Nucleus accumbens (tissue), 56 donors: ENCODE measurements at regions not wholly inside any gene's neighbourhood (a gene's known extent, or its start where the extent isn't known, plus 50 kb on each side); places are given as distances from the start of the nearest gene placed in this dataset.

Experiments used
- DNase-seq, 56 donors: peaks; one replicate each; lab custom pipeline; 2025; lab: John Stamatoyannopoulos, UW

DNA sequence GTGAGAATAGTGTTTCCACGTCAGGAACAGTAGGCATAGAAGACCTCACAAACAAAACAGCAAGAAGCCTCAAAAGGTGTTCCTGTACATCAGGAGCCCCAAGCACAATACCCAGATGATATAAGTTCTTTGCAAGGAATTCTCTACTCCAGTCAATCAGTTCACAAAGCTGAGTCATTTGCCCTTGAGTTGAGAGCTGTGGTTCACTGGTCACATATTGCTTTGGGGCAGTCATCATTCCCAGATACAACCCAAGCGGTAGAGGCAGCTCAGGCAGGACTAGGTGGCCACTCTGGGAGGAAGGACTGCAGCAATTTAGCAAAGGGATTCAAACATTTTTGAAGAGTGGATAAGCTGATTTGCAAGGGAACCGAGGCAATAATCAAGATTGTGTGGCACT lies 551.5 kb upstream of the ZFP42 start:
- no peak for DNase-seq

DNA sequence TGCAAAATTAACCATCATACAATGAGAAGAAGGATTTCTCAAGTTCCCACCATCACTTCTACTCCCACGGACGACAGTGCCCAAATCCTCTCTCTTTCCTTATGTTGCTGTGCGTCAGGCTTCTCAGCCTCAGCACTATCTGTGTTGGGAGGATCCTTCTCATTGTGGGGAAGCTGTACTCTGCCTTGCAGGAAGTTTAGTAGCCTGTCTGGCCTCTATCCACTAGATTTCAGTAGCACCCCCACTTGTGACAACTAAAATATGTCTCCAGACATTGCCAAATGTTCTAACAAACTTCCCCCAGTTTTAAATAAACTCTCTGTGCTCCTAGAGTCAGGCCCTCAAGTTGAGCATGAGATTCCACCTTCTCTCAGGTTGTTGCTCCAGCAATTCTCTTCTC lies 545.9 kb upstream of the ZFP42 start:
- no peak for DNase-seq

DNA sequence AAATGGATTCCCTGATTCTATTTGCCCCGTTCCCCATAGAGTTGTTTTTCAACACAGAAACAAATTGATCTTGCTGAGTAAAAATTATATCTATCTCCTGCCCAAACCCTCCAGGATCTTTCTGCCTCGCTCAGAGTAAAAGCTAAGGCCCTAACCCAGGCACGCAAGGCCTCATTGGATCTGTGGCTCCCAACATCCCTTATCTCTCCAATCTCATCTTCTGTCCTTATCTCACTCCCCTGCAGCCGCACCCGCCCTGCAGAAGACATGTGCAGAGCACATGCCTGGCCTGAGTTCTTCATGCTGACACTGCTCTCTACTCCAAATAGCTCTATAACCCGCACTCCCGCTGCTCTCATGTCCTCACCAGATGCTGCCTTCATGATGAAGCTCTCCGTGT lies 543.8 kb upstream of the ZFP42 start:
- no peak for DNase-seq

DNA sequence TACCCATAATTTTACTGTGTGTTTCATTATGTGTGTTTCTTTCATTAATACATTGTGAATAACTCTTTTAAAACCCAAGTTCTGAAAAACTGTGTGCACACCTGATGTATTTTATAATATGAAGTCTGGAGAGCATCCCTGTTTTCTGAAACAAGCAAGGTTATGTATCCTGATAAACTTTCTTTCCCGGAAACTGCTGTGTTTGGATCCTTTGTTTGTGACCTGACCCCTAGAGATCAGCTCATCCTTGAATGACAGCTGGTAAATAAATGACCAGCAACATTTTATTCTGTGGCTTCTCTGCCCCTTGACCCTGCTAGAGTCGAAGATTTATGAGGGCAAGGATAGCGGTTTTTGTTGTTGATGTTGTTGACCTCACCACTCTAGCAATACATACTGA lies 535.6 kb upstream of the ZFP42 start:
- DNase-seq = no peak

DNA sequence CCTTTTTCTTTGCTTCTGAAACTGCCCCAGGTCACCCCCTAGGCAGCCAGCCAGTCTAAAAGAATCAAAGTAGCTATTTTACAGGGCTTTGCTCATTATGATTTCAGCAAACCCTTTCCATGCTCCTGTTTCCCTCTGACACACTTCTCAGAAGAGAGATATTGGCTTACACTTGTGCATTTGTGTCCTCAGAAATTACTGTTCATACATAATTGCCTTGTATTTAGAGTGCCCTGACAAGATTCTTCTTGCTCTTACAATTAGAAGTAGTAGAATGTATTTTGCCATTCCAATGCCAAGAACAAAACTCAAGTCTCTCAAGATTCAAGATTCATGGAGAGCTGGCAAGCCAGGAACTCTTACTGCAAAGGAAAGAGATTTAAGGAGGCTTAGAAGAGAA lies 531.0 kb upstream of the ZFP42 start:
- no peak for DNase-seq

DNA sequence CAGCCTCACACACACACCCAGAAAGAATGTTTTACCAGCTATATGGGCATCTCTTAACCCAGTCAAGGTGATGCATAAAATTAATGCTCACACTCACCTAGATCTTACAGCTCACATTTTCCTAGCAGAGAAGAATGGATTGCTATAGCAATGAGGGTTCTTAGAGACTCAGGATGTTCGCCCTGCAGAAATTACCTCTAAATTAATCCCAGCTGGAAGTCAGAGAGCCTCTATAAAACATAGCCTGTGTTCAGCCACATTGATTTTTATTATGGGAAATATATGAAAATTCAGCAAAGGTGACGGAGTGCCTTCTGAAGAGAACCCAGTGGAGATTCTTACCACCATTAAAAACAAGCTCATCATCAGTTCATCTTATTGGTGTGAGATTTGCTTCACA lies 528.3 kb upstream of the ZFP42 start:
- no peak for DNase-seq

DNA sequence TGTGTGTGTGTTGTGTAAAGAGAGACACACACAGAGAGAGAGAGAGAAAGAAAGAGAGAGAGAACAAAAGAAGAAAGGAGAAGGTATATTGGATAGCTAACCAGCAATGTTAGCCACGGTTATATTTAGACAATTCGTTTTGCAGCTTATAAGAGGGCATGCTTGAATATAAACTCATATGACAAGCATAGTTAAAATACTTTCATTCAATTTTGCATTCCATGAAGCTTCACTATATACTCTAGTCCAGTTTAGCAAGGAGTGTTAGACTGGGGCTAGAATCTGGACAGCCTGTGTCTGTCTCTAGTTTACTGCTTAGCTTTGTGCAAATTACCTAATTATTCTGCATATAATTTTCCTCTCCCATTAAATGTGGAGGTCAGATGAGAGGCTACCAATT lies 525.9 kb upstream of the ZFP42 start:
- DNase-seq = no peak

DNA sequence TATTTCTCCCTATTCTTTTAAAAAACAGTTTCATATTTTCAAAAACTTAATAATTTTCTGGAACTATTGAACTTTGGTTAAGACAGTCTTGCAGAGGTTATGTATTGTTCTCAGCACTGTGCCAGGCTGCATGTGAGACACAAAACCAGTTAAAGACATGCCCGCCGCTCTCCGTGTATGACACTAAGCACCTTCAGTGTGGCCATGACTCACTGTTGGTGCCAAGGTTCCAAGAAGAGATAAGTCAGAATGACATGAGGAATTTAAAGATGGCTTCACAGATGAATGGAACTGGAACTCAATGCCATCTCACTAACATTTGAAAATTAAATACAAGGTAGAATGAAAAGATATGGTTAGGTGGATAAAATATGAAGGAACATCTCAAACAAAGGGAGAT lies 525.5 kb upstream of the ZFP42 start:
- no peak for DNase-seq

DNA sequence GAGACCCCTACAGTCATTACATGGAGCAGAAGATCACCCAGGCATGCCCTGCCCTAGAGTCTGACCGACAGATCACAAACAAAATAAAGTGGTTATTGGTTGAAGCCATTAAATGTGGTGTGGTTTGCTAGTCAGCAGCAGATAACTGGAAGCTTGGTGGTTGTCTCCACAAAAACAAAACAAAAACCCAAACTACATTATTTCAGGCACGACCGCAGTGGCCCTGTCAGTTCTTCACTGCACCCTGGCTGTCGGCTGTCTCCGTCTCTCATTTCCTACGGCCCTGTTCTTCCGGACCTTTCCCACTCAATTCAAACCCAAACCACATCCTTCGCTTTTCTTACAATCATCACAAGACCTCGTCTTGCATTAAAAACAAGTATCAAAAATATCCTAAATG lies 521.3 kb upstream of the ZFP42 start:
- no peak for DNase-seq

DNA sequence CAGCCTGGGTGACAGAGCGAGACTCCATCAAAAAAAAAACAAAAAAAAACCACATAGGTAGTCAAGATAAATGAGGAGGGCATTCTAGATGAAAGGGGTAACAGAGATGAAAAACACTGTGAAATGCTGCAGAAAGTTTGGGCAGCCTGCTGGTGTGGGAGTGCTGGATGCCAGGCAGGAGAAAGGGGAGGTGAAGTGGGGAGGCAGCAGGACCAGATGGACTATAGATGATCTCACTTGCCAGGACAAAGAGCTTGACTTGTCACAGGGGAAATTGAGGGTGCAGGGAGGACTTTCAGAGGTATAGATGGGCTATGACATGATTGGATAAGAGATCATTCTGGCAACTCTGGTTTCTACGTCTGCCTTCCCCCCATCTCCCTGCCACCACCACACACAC lies 519.7 kb upstream of the ZFP42 start:
- no peak for DNase-seq

DNA sequence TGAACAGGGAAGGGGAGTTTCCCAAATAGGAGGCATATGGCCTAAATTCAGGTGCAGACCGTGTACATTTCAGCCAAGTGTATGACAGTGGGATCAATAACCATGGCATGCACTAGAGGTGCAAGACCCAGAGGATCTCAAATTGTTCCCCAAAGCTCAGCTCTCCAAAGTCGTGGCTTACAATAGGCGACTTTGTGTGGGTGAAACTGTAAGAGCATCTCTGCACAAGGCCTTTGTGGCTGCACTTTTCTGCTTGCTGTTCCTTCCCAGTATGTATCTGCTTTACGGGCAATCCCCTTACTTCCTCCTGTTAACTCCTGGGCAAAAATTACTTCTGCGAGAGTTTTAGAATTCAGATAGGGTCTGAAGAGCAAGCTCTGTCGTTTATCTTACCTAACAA lies 518.3 kb upstream of the ZFP42 start:
- DNase-seq = no peak

DNA sequence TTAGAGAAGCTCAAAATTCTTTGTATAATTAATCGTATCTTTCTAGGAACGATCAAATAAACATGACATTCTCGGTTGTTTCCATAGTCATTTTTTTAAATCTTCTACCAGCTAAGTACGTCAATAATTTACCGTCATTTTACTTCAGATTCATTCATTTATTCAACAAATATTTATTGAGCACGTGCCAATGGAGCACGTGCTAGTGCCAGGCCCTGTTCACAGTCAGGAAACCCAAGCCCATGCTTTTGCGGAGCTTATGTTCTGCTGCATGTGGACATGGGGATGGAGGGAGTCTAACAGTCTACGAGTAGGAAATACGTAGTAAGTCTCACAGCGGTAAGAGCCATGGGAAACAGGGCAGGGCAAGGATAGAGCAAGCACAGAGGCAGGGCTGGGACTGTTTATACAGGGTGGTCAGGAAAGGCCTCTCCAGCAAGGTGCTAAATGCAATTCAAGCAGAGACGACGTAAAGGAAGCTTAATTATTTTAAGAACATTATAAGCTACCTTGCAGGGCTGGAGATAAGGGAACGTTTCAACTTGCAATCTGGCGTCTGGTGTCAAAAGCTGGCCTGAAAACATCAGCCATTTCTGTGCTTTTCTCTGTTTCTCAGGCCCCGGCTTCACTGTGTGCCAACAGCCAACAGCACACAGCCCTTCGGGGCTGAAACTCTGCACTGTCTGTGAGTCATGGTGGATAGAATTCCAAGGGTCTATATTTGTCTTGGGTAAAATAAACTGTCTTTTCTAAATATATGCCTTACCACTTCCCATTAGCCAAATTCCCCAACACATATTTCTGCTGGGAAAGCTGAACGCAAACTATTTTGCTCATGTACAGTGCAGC lies 517.1 kb upstream of the ZFP42 start:
- DNase-seq = no peak

DNA sequence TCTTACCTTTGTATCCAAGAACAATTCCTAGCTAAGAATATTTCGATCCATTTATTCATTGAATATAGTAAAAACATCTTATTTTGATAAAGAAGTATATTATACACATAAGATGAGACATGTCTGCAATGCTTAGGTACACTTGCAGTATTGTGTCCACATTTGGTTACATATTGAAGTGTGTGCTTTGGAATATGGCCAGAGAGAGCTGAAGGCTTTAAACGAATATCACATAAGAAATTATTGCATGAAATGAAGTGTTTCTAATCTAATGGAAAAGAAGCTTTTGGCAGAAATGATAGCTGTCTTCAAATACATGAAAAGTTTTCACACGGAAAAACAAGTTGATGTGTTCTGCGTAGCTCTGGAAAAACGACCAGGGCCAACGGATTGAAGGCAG lies 516.1 kb upstream of the ZFP42 start:
- DNase-seq = no peak

DNA sequence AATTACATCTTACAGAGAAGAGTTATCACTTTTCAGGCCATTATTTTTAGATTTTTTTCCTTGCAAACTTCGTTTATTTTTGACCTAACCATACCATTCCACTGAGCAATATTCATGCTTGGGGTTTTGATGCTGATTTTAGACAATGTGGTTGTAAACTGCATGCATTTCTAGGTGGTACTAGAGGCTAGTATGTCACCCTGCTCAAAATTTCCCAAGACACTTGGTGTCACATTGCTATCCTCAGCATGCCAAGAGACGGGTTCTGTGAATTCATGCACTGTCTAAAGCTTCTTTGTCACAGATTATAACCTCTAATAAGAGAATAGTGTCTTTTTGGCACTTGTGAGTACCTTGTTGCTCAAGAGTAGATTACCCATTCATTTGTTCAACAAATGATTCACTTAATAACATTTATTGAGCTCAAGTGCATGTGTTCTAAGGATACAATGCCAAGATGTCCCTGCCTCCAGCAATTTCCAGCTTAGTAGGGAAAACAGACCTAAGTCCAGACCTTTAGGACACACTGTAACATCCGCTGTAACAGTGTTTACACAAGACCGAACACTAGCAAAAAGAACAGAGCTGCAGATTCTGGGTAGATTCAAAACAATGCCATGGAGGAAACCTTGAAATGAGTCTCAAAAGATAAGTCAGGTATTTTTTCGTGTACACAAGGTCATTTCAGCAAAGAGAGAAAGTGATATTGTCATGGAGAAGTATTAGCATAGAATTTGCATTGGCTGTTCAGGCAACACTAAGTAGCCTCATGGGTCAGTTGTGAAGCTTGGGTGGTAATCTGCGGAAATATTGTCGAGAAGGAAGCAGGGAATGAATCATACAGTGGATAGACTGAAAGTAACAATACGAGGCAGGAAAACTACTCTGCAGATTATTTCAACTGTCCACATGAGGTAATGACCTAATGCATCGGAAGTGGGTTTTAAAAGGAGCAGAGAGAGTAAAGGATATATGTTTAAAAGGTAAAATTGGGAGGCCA lies 515.1 kb upstream of the ZFP42 start:
- DNase-seq = no peak

DNA sequence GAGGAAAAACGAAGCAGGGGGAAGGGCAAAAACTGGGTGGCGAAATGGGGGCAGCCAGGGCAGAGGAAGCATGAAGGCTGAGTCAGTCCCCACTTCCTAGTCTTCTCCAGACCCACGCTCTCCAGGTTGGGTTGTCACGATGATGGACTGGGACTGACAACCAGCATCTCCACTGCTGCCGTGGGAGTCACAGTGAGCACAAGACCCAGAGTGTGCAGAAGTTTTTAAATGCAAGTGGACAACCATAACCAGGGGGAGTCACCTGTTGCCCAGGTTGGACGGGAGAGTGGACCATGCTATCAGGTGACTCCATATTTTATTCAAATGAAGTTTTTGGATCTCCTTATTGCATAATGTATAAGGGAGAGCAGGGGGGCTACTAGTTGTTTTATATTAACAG lies 511.4 kb upstream of the ZFP42 start:
- no peak for DNase-seq

DNA sequence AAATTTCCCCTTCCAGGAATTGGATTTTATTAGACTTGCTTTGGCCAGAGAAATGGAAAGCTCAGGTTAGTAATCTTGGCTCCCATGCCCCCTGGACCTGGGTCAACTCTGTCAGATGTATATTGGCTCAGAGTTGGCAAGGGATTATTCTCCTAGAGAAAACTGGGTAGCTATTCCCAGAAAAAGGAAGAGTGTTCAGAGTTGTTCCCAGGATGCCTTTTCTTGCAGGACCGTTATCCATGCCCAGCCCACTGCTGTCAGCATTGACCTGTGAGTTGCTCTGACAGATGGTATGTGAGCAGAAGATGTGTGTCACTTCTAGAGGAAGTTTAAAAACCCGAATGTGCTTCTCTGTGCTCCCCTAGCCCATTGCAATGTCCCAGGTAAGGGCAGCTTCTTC lies 509.9 kb upstream of the ZFP42 start:
- no peak for DNase-seq

DNA sequence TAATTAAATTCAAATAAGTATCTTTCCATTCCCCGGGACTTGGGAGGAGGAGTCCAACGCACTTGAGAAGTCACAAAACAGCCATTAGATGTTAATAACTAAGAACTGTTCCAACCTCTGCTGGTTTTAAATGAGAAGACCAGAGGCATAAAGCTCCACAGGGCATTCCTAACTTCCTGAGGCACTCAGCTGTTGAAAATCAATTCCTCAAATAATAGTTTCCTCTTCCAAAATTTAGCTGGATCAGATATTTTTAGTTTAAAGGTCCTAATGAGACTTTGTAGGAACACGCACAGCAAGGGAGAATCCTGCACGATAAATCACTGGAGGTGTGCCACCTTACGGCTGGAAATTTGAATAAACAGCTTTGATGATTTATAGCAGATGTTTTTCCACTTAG lies 504.3 kb upstream of the ZFP42 start:
- no peak for DNase-seq

DNA sequence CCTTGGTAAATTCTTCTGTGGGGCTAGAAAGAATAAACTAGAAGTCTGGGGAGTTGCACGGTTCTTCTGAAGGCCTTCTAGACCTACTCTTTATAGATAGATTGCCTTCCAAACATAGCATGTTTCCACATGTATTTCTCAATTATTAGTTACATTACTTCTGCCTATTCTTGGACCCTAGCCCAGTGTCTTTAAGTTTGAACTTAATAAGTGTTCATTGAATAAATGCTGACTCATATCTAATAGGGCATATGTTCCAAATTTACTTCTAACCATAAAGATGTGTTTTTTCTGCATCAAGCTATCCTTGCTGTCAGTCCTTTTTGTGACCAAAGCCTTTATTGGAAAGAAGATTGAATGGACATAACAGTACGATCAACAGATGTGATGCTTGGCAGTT lies 503.6 kb upstream of the ZFP42 start:
- no peak for DNase-seq

DNA sequence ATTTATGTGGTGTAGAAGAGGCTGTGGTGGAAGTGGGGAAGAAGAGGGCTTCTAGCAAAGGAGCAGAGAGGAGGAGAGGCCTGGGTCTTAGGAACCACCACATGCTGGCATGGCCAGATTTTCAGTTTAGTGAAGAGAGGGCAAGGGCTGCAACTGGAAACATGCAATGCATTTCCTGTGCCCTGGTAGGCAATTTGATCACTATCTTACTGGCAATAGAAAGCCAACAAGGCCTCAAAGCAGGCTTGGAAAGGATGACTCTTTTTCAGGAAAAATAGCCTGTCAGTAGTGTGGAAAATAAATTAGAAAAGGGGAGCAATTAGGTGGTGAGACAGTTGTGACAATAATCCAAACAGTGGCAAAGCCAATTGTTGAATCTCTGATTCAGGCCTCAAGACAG lies 501.9 kb upstream of the ZFP42 start:
- no peak for DNase-seq

DNA sequence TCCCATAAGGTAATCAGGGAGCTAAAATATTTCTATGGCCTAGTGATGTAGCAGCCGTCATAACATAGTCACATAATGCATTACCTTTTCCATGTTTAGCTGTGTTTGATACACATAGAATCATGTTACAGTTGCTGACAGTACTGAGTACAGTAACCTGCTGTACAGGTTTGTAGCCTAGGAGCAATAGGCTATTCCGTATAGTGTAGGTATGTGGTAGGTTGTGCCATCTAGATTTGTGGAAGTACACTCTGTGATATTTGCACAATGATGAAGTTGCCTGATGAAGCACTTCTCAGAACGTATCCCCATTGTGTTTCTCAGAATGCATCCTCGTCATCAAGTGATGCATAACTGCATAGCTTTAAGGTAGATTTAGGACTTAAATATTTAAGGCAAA lies 495.6 kb upstream of the ZFP42 start:
- DNase-seq = no peak

DNA sequence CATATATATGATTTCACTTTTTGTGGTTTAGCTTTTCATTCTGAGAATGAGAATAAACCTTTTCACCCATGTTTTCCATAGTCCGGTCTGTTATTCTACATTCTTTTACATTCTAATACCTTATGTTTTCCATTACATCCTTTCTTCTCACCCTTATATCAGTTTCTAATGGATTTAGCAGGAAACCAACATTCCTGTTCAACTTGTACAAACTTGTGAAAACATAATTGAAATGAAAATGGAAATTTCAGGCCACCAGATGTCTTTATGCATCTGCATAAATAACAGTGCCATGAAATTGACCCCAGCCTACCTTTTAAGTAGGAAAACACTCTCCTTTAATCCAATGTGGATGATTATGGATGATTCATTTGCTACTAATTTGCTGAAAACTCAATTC lies 494.8 kb upstream of the ZFP42 start:
- DNase-seq = no peak

DNA sequence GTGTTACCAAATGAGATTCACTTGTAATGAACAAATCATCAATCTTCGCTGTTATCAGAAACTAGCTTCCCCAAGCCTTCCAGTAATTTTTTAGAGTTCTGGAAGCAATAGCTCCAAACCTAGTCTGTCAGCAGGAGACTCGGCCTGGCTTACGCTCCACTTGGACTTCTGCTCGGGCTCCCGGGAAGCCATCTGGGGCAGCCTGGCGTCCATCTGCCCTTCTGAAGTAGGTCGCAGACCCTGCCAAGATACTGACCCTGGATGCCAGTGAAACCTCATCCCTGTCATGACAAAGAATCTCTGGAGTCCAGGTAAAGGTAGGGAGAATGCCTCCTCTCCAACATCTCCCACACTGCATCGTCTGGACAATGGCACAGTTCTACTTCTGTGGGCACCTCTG lies 493.8 kb upstream of the ZFP42 start:
- DNase-seq = no peak
